LNCaP clone FGC (cell line): ENCODE measurements at regions not wholly inside any gene's neighbourhood (a gene's known extent, or its start where the extent isn't known, plus 50 kb on each side); places are given as distances from the start of the nearest gene placed in this dataset.
"Not testable (repeated sequence)": the region's sequence is repeated elsewhere in the genome, so short reads cannot be mapped to it uniquely, and the experiment has no call there.

Experiments
- DNase-seq: peaks from one replicate; pipeline ENCODE4 v3.0.0-alpha.2; 2011; ENCODE audit warnings: low read depth
- H3K4me3 ChIP-seq: 2 replicates; pipeline ENCODE4 v1.5.1; 2011; ENCODE audit warnings: mild to moderate bottlenecking, low read depth, low read length, control low read depth
- CTCF ChIP-seq: IDR thresholded peaks from 2 replicates; pipeline ENCODE4 v1.5.1; 2012; ENCODE audit warnings: mild to moderate bottlenecking; ENCODE audit not compliant: control insufficient read depth, insufficient read depth; ENCODE audit errors: extremely low read depth

- peak; percentile 28 for DNase-seq
- no peak overlapping the region for H3K4me3 ChIP-seq
- TF ChIP-seq CTCF: no peak
These were observed 79.9 kb upstream of the PRR5 start for GRCh38 chr22:44622147-44622427.

DNA sequence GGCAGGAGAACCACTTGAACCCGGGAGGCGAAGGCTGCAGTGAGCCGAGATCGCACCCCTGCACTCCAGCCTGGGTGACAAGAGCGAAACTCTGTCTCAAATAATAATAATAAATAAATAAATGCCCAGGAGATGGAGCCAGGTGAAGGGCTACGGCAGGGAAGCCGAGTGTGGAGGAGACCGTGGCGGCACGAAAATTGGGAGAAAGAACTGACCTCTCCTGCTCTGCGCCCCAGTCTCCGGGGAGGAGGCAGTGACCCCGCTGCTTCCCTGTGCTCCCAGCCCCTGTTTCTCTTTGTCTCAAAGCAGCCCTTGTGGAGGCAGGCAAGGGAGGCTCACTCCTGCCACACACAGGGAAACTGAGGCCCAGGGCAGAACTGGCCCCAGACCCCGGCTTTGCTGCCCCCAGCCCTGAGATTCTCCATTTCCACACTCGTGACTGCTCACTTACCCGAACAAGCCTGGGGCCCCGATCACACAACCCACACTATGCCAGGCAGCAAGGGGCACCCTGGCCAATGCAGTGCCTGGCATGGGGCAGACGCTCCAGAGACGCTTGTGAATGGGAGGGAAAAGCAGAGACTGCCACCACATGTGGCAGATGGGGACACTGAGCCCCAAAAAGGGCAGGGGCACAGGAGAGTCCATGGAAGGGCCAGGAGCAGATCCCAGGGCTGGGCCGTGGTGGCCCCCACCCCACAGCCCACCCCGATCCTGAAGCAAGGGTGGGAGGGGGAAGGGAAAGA, 80.4 kb upstream of the PRR5 start:
- TF ChIP-seq CTCF: no peak
- no peak for DNase-seq
- H3K4me3 ChIP-seq: no peak overlapping the region

DNA sequence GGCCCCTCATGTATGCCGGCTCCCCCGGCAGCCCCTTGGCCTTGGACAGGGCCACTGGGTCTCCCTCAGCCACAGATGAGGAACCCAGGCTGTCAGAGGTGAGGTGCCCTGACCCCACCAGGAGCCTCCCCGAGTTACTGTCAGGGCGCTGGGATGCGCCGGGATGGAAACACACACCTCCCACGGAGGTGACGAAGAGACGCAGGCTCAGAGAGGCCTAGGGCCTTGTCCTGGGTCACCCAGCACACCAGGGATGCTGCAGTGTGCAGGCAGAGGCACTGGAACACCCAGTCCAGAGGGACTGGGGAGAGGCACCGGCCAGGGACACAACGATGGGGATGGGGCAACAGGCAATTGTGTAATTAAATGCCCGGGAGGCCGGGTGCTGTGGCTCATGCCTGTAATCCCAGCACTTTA, 81.2 kb upstream of the PRR5 start:
- no peak for TF ChIP-seq CTCF
- DNase-seq: no peak
- no peak overlapping the region for H3K4me3 ChIP-seq

GRCh38 chr22:44620129-44620840, 81.7 kb upstream of the PRR5 start:
- H3K4me3 ChIP-seq: no peak overlapping the region
- no peak for DNase-seq
- TF ChIP-seq CTCF: no peak

DNA sequence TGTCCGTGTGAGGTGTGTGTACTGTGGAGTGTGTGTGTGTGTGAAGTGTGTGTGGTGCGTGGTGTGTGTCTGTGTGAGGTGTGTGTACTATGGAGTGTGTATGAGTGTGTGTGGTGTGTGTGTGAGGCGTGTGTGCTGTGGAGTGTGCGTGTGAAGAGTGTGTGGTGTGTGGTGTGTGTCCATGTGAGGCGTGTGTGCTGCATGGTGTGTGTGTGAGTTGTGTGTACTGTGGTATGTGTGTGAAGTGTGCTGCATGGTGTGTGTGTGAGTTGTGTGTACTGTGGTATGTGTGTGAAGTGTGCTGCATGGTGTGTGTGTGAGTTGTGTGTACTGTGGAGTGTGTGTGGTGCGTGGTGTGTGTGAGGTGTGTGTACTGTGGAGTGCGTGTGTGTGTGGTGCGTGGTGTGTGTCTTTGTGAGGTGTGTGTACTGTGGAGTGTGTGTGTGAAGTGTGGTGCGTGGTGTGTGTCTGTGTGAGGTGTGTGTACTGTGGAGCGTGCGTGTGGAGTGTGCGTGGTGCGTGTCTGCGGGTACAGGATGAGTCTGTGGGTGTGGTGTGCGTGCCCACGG, 82.4 kb upstream of the PRR5 start:
- DNase-seq: not testable (repeated sequence)

GRCh38 chr22:44618910-44619309, 83.1 kb upstream of the PRR5 start:
- H3K4me3 ChIP-seq, DNase-seq: not testable (repeated sequence)

More for the DNA sequence above, 82.4 kb upstream of the PRR5 start:
- H3K4me3 ChIP-seq: not testable (repeated sequence)

DNA sequence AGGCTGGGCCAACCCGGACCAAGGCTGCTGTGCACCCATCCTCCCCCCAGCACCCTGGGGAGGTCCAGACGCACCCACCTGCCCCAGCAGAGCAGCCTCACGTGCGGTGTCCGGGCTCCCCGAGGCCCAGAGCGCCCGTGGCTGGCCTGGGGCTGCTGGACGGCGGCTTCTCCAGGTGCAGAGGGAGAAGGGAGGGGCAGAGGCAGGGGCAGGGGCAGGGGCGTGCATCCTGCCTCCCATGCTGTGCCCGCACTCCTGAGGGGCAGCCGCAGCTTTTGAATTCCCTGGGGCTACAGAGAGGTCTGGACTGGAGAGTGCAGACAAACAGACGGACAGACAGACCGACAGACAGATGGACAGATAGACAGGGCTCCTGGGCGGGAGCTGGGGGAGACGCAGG, 83.6 kb upstream of the PRR5 start:
- TF ChIP-seq CTCF: no peak
- no peak for DNase-seq

DNA sequence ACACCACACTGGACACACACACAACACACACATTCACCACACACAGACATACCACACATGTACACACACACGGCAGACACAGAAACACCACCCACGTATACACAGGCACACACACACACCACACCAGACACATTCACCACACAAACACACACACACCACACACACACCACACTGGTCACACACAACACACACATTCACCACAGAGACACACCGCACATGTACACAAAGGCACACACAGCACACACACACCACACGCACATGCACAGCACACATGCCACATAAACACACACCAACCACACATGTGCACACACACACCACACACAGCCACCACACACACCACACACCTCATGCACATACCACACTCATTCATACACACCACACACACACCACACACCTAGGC, 84.2 kb upstream of the PRR5 start:
- no peak for DNase-seq
- TF ChIP-seq CTCF: no peak
- H3K4me3 ChIP-seq: no peak overlapping the region

More for the DNA sequence above, 83.6 kb upstream of the PRR5 start:
- H3K4me3 ChIP-seq: no peak overlapping the region
